ENCODE measurements at regions not wholly inside any gene's neighbourhood (a gene's known extent, or its start where the extent isn't known, plus 50 kb on each side); places are given as distances from the start of the nearest gene placed in this dataset.
"Not testable (repeated sequence)": the region's sequence is repeated elsewhere in the genome, so short reads cannot be mapped to it uniquely, and the experiment has no call there.

GRCh38 chr20:23141450-23142161, 55.5 kb upstream of the CD93 start:
- no peak for FAIRE-seq
- 86 to 89% (median 86%) methylated on average over 10 of the region's 10 CpGs for WGBS, 3 donors
- H3K4me1 ChIP-seq (ENCODE audit: control insufficient read depth in 3 of 3, insufficient read depth in 2 of 3, low read depth in 1 of 3, low read length in 2 of 3), result peaks cover 0 to 4% (median 0%) of the 10 kb centered on the region in 3 donors
- H3K27ac ChIP-seq (ENCODE audit: low read depth in 1 of 3, low read length in 2 of 3), result no peak overlapping the region
- DNase-seq, result no peak
- H3K9me3 ChIP-seq (ENCODE audit: control insufficient read depth in 2 of 2, insufficient read depth in 1 of 2, low read depth in 1 of 2, low read length in 1 of 2), result no peaks in the 10 kb centered on the region
- no peak overlapping the region for H3K4me3 ChIP-seq (ENCODE audit: low read depth in 1 of 3, low read length in 3 of 3)
- no peaks in the 10 kb centered on the region for H3K27me3 ChIP-seq (ENCODE audit: control insufficient read depth in 3 of 3, insufficient read depth in 3 of 3, low read length in 3 of 3)
- H3K36me3 ChIP-seq (ENCODE audit: control insufficient read depth in 3 of 3, insufficient read depth in 2 of 3, low read depth in 1 of 3, low read length in 3 of 3), result no peaks in the 10 kb centered on the region

GRCh38 chr20:23140991-23141390, 54.9 kb upstream of the CD93 start:
- WGBS, 3 donors, result 92 to 93% (median 93%) methylated on average over 5 of the region's 5 CpGs
- no peak overlapping the region for H3K27ac ChIP-seq (ENCODE audit: low read depth in 1 of 3, low read length in 2 of 3)
- no peaks in the 10 kb centered on the region for H3K36me3 ChIP-seq (ENCODE audit: control insufficient read depth in 3 of 3, insufficient read depth in 2 of 3, low read depth in 1 of 3, low read length in 3 of 3)
- H3K4me3 ChIP-seq (ENCODE audit: low read depth in 1 of 3, low read length in 3 of 3), result no peak overlapping the region
- no peaks in the 10 kb centered on the region for H3K9me3 ChIP-seq (ENCODE audit: control insufficient read depth in 2 of 2, insufficient read depth in 1 of 2, low read depth in 1 of 2, low read length in 1 of 2)
- peaks cover 0 to 4% (median 0%) of the 10 kb centered on the region in 3 donors for H3K4me1 ChIP-seq (ENCODE audit: control insufficient read depth in 3 of 3, insufficient read depth in 2 of 3, low read depth in 1 of 3, low read length in 2 of 3)
- H3K27me3 ChIP-seq (ENCODE audit: control insufficient read depth in 3 of 3, insufficient read depth in 3 of 3, low read length in 3 of 3), result no peaks in the 10 kb centered on the region
- DNase-seq (no peak), FAIRE-seq (no peak)

DNA sequence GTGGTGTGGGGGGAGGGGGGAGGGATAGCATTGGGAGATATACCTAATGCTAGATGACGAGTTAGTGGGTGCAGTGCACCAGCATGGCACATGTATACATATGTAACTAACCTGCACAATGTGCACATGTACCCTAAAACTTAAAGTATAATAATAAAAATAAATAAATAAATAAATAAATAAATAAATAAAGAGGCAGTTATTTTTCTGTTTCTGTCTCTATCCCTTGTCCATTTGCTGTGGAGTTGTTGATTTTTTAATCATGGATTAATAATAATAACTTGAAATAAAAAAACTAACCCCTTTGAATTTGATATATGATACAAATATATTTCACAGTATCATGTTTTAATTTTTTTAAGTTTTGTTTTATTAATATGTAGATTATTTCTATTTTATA, 53.9 kb upstream of the CD93 start:
- not testable (repeated sequence) for H3K27ac ChIP-seq (ENCODE audit: low read depth in 1 of 3, low read length in 2 of 3); H3K9me3 ChIP-seq (ENCODE audit: control insufficient read depth in 2 of 2, insufficient read depth in 1 of 2, low read depth in 1 of 2, low read length in 1 of 2); H3K4me1 ChIP-seq (ENCODE audit: control insufficient read depth in 3 of 3, insufficient read depth in 2 of 3, low read depth in 1 of 3, low read length in 2 of 3); H3K4me3 ChIP-seq (ENCODE audit: low read depth in 1 of 3, low read length in 3 of 3); H3K27me3 ChIP-seq (ENCODE audit: control insufficient read depth in 3 of 3, insufficient read depth in 3 of 3, low read length in 3 of 3); H3K36me3 ChIP-seq (ENCODE audit: control insufficient read depth in 3 of 3, insufficient read depth in 2 of 3, low read depth in 1 of 3, low read length in 3 of 3); DNase-seq
- peak; percentile 85 for FAIRE-seq
- WGBS, 3 donors, result 67 to 88% methylated on average over 1 of the region's 1 CpG; no CpG with 5 or more reads in 1 of the 3 donors

DNA sequence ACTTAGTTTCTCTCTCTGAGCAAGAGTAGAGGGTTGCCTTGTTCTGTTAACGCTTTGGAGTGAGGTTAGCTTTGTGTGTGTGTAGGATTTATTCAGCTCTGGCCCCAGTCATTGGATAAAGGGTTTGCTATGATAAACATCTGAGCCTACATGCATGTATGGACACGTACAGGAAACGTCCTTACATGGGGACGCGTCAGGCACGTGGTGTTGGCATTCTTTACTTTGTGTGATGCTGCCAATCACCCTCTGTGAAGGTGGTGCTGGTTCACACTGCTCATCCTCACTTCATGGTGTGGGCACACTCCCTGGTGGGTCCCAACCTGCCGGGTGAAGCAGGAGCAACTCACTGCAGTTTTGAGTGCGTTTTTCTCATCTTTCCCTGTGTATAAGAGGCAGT, 53.4 kb upstream of the CD93 start:
- WGBS, 3 donors, result 84 to 88% (median 86%) methylated on average over 8 of the region's 8 CpGs
- H3K27ac ChIP-seq (ENCODE audit: low read depth in 1 of 3, low read length in 2 of 3), result no peak overlapping the region
- FAIRE-seq, result no peak
- H3K27me3 ChIP-seq (ENCODE audit: control insufficient read depth in 3 of 3, insufficient read depth in 3 of 3, low read length in 3 of 3), result no peaks in the 10 kb centered on the region
- H3K36me3 ChIP-seq (ENCODE audit: control insufficient read depth in 3 of 3, insufficient read depth in 2 of 3, low read depth in 1 of 3, low read length in 3 of 3), result no peaks in the 10 kb centered on the region
- no peaks in the 10 kb centered on the region for H3K9me3 ChIP-seq (ENCODE audit: control insufficient read depth in 2 of 2, insufficient read depth in 1 of 2, low read depth in 1 of 2, low read length in 1 of 2)
- no peak for DNase-seq
- no peak overlapping the region for H3K4me3 ChIP-seq (ENCODE audit: low read depth in 1 of 3, low read length in 3 of 3)
- H3K4me1 ChIP-seq (ENCODE audit: control insufficient read depth in 3 of 3, insufficient read depth in 2 of 3, low read depth in 1 of 3, low read length in 2 of 3), result peaks cover 0 to 4% (median 0%) of the 10 kb centered on the region in 3 donors

DNA sequence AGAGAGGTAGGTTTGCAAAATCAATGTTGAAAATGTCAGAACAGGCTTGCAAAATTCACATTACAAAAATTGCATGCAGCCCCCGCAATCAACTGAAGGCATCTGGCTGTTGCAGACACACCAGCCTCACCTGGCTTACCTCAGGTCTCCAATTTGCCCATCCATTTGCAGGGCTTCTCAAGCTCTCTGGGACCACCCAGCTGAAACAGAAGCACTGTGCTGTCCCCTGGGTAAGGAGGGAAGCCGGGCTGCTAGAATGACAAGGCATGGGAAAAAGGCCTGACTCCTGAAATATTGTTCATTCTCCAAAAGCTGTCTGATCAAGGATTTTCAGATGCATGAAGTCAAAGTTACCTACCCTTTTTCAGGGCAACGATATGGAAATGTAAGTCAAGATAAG, 52.6 kb upstream of the CD93 start:
- H3K9me3 ChIP-seq (ENCODE audit: control insufficient read depth in 2 of 2, insufficient read depth in 1 of 2, low read depth in 1 of 2, low read length in 1 of 2), result no peaks in the 10 kb centered on the region
- peaks cover 0 to 4% (median 0%) of the 10 kb centered on the region in 3 donors for H3K4me1 ChIP-seq (ENCODE audit: control insufficient read depth in 3 of 3, insufficient read depth in 2 of 3, low read depth in 1 of 3, low read length in 2 of 3)
- no peak overlapping the region for H3K4me3 ChIP-seq (ENCODE audit: low read depth in 1 of 3, low read length in 3 of 3)
- DNase-seq, result no peak
- no peak overlapping the region for H3K27ac ChIP-seq (ENCODE audit: low read depth in 1 of 3, low read length in 2 of 3)
- 79 to 92% (median 84%) methylated on average over 3 of the region's 3 CpGs for WGBS, 3 donors
- no peak for FAIRE-seq
- no peaks in the 10 kb centered on the region for H3K36me3 ChIP-seq (ENCODE audit: control insufficient read depth in 3 of 3, insufficient read depth in 2 of 3, low read depth in 1 of 3, low read length in 3 of 3)
- no peaks in the 10 kb centered on the region for H3K27me3 ChIP-seq (ENCODE audit: control insufficient read depth in 3 of 3, insufficient read depth in 3 of 3, low read length in 3 of 3)

DNA sequence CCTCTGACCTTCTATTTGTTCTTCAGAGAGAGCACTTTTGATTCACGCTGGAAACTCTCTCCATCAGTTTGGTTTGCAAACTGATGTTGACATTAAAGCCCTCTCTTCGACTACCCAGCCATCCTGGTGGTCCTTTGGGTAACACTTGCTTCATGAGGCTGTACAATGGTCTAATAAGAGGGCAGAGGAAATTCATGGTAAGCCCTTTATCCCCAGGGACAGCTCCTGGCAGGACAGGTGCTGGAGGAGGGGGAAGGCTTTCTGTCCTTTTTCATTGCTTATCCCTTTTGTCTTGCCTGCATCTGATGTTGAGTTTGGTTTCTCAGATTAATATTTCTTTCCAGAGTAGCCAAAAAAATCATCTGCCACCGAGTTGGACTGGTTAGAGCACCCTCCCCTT, 52.1 kb upstream of the CD93 start:
- no peaks in the 10 kb centered on the region for H3K36me3 ChIP-seq (ENCODE audit: control insufficient read depth in 3 of 3, insufficient read depth in 2 of 3, low read depth in 1 of 3, low read length in 3 of 3)
- no peak for FAIRE-seq
- no peak overlapping the region for H3K27ac ChIP-seq (ENCODE audit: low read depth in 1 of 3, low read length in 2 of 3)
- H3K9me3 ChIP-seq (ENCODE audit: control insufficient read depth in 2 of 2, insufficient read depth in 1 of 2, low read depth in 1 of 2, low read length in 1 of 2), result no peaks in the 10 kb centered on the region
- no peak overlapping the region for H3K4me3 ChIP-seq (ENCODE audit: low read depth in 1 of 3, low read length in 3 of 3)
- 64 to 74% (median 71%) methylated on average over 3 of the region's 3 CpGs for WGBS, 3 donors
- H3K4me1 ChIP-seq (ENCODE audit: control insufficient read depth in 3 of 3, insufficient read depth in 2 of 3, low read depth in 1 of 3, low read length in 2 of 3), result peaks cover 0 to 4% (median 0%) of the 10 kb centered on the region in 3 donors
- no peaks in the 10 kb centered on the region for H3K27me3 ChIP-seq (ENCODE audit: control insufficient read depth in 3 of 3, insufficient read depth in 3 of 3, low read length in 3 of 3)
- DNase-seq, result no peak

DNA sequence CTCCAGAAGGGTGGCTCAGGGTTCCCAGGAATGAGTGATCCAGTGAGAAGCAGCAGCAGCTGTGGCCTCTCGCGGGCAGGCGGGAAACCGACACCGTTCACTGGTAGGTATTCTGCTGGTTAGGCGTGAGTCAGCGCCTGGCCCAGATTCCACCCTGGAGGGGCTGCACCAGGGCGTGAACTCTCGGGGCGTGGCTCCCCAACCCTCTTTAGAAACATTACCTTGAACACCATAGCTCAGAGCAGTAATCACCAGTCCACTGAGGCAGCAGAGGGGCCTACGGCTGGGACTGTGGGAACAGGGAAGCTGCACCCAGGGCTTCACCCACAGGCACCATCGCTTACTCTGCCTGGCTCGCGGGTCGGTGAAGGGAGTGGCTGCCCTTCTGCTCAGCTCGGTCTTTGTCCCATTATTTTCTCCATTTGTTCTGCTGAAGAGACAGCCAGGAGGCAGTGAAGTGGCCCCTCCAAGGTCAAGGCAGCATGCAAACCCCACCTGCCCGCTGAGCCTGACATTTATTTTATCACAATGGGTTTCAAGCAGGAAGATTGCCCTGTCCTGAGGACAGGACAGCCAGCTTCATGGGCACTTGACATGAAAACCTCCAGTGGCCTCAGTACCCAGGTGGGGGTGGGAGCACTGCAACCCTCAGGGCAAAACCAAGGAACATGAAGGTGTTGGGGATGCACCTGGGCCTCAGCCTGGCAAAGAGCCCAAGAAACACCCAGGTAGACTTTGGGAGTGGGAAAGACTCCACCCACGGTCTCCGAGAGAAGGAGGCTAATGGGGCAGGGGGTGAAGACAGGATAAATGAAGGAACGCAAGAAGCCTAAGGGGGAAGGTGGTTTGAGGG, 51.0 kb upstream of the CD93 start:
- FAIRE-seq (no peak), DNase-seq (no peak)
- Histone ChIP-seq H3K4me3 (ENCODE audit: low read depth in 1 of 3, low read length in 3 of 3) (no peak overlapping the region), H3K4me1 (ENCODE audit: control insufficient read depth in 3 of 3, insufficient read depth in 2 of 3, low read depth in 1 of 3, low read length in 2 of 3) (peaks cover 0 to 5% (median 0%) of the 10 kb centered on the region in 3 donors), H3K27ac (ENCODE audit: low read depth in 1 of 3, low read length in 2 of 3) (no peak overlapping the region), H3K36me3 (ENCODE audit: control insufficient read depth in 3 of 3, insufficient read depth in 2 of 3, low read depth in 1 of 3, low read length in 3 of 3) (no peaks in the 10 kb centered on the region), H3K27me3 (ENCODE audit: control insufficient read depth in 3 of 3, insufficient read depth in 3 of 3, low read length in 3 of 3) (no peaks in the 10 kb centered on the region), H3K9me3 (ENCODE audit: control insufficient read depth in 2 of 2, insufficient read depth in 1 of 2, low read depth in 1 of 2, low read length in 1 of 2) (no peaks in the 10 kb centered on the region)
- WGBS, 3 donors, result 89 to 93% (median 92%) methylated on average over 20 of the region's 20 CpGs

DNA sequence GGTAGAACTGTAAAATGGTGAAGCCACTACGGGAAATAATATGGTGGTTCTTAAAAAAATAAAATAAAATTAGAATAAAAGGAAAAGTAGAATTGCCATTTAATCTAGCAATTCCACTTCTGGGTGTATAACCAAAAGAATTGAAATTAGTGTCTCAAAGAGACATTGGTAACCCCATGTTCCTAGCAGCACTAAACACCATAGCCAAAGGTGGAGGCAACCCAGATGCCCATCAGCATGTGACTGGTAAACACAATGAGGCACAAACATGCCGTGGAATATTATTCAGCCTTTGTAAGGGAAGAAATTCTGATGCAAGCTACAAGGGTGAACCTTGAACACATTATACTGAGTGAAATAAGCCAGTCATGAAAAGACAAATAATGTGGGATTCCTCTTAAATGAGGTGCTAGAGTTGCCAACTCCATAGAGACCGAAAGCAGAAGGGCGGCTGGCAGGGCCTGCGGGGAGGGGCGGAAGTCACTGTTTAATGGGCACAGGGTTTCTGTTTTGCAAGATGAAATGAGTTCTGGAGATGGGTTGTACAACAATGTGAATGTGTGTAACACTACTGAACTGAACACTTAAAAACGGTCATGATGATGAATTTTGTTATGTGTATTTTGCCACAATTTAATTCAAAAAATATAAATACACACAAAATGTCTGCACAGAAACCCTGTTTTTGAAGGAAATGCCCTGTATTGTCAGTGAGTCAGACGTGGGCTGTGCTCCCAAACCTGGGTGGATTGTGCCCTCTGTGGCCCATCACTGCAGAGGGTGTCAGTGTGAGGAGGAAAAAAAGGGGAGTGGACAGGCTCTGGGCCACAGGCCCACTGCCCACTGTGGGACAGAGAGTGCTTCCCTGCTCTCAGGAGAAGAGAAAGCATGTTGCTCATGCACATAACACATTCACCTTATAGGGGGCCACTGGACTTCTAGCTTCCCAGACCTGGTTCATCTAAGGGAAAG, 49.6 kb upstream of the CD93 start:
- Histone ChIP-seq H3K9me3 (ENCODE audit: control insufficient read depth in 2 of 2, insufficient read depth in 1 of 2, low read depth in 1 of 2, low read length in 1 of 2) (no peaks in the 10 kb centered on the region), H3K4me1 (ENCODE audit: control insufficient read depth in 3 of 3, insufficient read depth in 2 of 3, low read depth in 1 of 3, low read length in 2 of 3) (peaks cover 0 to 6% (median 0%) of the 10 kb centered on the region in 3 donors), H3K27me3 (ENCODE audit: control insufficient read depth in 3 of 3, insufficient read depth in 3 of 3, low read length in 3 of 3) (no peaks in the 10 kb centered on the region), H3K27ac (ENCODE audit: low read depth in 1 of 3, low read length in 2 of 3) (no peak overlapping the region), H3K36me3 (ENCODE audit: control insufficient read depth in 3 of 3, insufficient read depth in 2 of 3, low read depth in 1 of 3, low read length in 3 of 3) (no peaks in the 10 kb centered on the region), H3K4me3 (ENCODE audit: low read depth in 1 of 3, low read length in 3 of 3) (no peak overlapping the region)
- no peak for DNase-seq
- WGBS, 3 donors, result 87 to 90% (median 88%) methylated on average over 8 of the region's 8 CpGs
- FAIRE-seq, result no peak
